MM.1S (cell line): ENCODE measurements at regions not wholly inside any gene's neighbourhood (a gene's known extent, or its start where the extent isn't known, plus 50 kb on each side); places are given as distances from the start of the nearest gene placed in this dataset.

Experiments used
- DNase-seq: peaks from one replicate; pipeline ENCODE4 v3.0.0-alpha.2; 2015
- H2AFZ ChIP-seq: fragments of 300-600 bp; sonication (generic); 2 replicates; pipeline ENCODE4 v1.6.0; 2016; ENCODE audit warnings: antibody characterized with exemption, low read length
- H3F3A ChIP-seq: fragments of 300-600 bp; sonication (generic); 2 replicates; pipeline ENCODE4 v1.6.1; 2016; ENCODE audit warnings: mild to moderate bottlenecking, antibody characterized with exemption, low read length, moderate library complexity, mixed read lengths; ENCODE audit not compliant: insufficient read depth
- H3K27ac ChIP-seq: fragments of 300-600 bp; sonication (generic); 2 replicates; pipeline ENCODE4 v1.5.1; 2016; ENCODE audit warnings: mild to moderate bottlenecking, low read length
- H3K27me3 ChIP-seq: fragments of 300-600 bp; sonication (generic); replicated peaks from 2 replicates; pipeline ENCODE4 v1.6.0; 2016; ENCODE audit warnings: low read length; ENCODE audit not compliant: insufficient read depth
- H3K36me3 ChIP-seq: fragments of 300-600 bp; sonication (generic); replicated peaks from 2 replicates; pipeline ENCODE4 v1.6.1; 2016; ENCODE audit warnings: mild to moderate bottlenecking, low read length, mixed read lengths; ENCODE audit not compliant: insufficient read depth
- H3K4me1 ChIP-seq: fragments of 300-600 bp; sonication (generic); 2 replicates; pipeline ENCODE4 v1.6.1; 2016; ENCODE audit warnings: low read length, mixed read lengths
- H3K4me2 ChIP-seq: fragments of 300-600 bp; sonication (generic); 2 replicates; pipeline ENCODE4 v1.6.0; 2016; ENCODE audit warnings: low read depth, low read length
- H3K4me3 ChIP-seq: fragments of 300-600 bp; sonication (generic); 2 replicates; pipeline ENCODE4 v1.5.1; 2016; ENCODE audit warnings: low read length, mixed read lengths
- H3K79me2 ChIP-seq: fragments of 300-600 bp; sonication (generic); 2 replicates; pipeline ENCODE4 v1.6.1; 2016; ENCODE audit warnings: mixed run types, low read length, mixed read lengths
- H3K9ac ChIP-seq: fragments of 300-600 bp; sonication (generic); 2 replicates; pipeline ENCODE4 v1.6.1; 2016; ENCODE audit warnings: low read length, mixed read lengths
- H3K9me2 ChIP-seq: fragments of 300-600 bp; sonication (generic); replicated peaks from 2 replicates; pipeline ENCODE4 v1.6.1; 2016; ENCODE audit warnings: mild to moderate bottlenecking, low read length, mixed read lengths; ENCODE audit not compliant: insufficient read depth
- H3K9me3 ChIP-seq: fragments of 300-600 bp; sonication (generic); replicated peaks from 2 replicates; pipeline ENCODE4 v1.6.1; 2016; ENCODE audit warnings: mild to moderate bottlenecking, low read length, mixed read lengths; ENCODE audit not compliant: insufficient read depth
- H4K20me1 ChIP-seq: fragments of 300-600 bp; sonication (generic); 2 replicates; pipeline ENCODE4 v1.6.1; 2016; ENCODE audit warnings: mild to moderate bottlenecking, low read length, moderate library complexity, mixed read lengths; ENCODE audit not compliant: insufficient read depth
- CTCF ChIP-seq: fragments of 300-600 bp; sonication (generic); IDR thresholded peaks from 2 replicates; pipeline ENCODE4 v1.5.1; 2016; ENCODE audit warnings: antibody characterized with exemption, low read length, mixed read lengths
- EZH2 ChIP-seq: fragments of 300-600 bp; sonication (generic); optimal IDR thresholded peaks from 2 replicates; pipeline ENCODE3; 2017; ENCODE audit warnings: low read depth, mild to moderate bottlenecking, antibody characterized with exemption, low read length, mixed read lengths
- EZH2phosphoT487 ChIP-seq: fragments of 300-600 bp; sonication (generic); IDR thresholded peaks from 2 replicates; pipeline ENCODE4 v1.6.1; 2018; ENCODE audit warnings: antibody characterized with exemption, low read length

- Histone ChIP-seq H3K79me2 (no peaks in the 10 kb centered on the region), H3K36me3 (no peaks in the 10 kb centered on the region), H2AFZ (no peak overlapping the region), H3F3A (no peaks in the 10 kb centered on the region), H3K27ac (no peak overlapping the region), H3K4me2 (no peak overlapping the region), H3K27me3 (no peaks in the 10 kb centered on the region), H3K9me3 (no peaks in the 10 kb centered on the region), H3K9me2 (no peaks in the 10 kb centered on the region), H3K9ac (no peak overlapping the region), H4K20me1 (no peaks in the 10 kb centered on the region), H3K4me1 (no peaks in the 10 kb centered on the region), H3K4me3 (no peak overlapping the region)
- DNase-seq: no peak
- TF ChIP-seq EZH2: no peak
- no peak for TF ChIP-seq CTCF
- no peak for TF ChIP-seq EZH2phosphoT487
Observed at GRCh38 chr18:29225351-29225750, 1048.4 kb upstream of the CDH2 start.

- no peak overlapping the region for H3K9ac ChIP-seq
- H3K36me3 ChIP-seq: no peaks in the 10 kb centered on the region
- no peak overlapping the region for H3K27ac ChIP-seq
- DNase-seq: no peak
- no peaks in the 10 kb centered on the region for H4K20me1 ChIP-seq
- no peaks in the 10 kb centered on the region for H3K79me2 ChIP-seq
- no peak overlapping the region for H3K4me2 ChIP-seq
- H3F3A ChIP-seq: no peaks in the 10 kb centered on the region
- no peaks in the 10 kb centered on the region for H3K27me3 ChIP-seq
- TF ChIP-seq EZH2phosphoT487 (no peak), EZH2 (no peak), CTCF (no peak)
- no peak overlapping the region for H3K4me3 ChIP-seq
- no peaks in the 10 kb centered on the region for H3K9me3 ChIP-seq
- no peaks in the 10 kb centered on the region for H3K4me1 ChIP-seq
- H3K9me2 ChIP-seq: no peaks in the 10 kb centered on the region
- no peak overlapping the region for H2AFZ ChIP-seq
Observed at GRCh38 chr18:29218091-29218490, 1041.2 kb upstream of the CDH2 start.

- no peaks in the 10 kb centered on the region for H3F3A ChIP-seq
- no peak overlapping the region for H2AFZ ChIP-seq
- no peak overlapping the region for H3K27ac ChIP-seq
- H3K79me2 ChIP-seq: no peaks in the 10 kb centered on the region
- no peaks in the 10 kb centered on the region for H3K9me3 ChIP-seq
- no peaks in the 10 kb centered on the region for H3K9me2 ChIP-seq
- no peak overlapping the region for H3K4me2 ChIP-seq
- DNase-seq: no peak
- H3K4me3 ChIP-seq: no peak overlapping the region
- H3K36me3 ChIP-seq: no peaks in the 10 kb centered on the region
- TF ChIP-seq EZH2 (no peak), CTCF (no peak), EZH2phosphoT487 (no peak)
- no peak overlapping the region for H3K9ac ChIP-seq
- H3K4me1 ChIP-seq: no peaks in the 10 kb centered on the region
- H3K27me3 ChIP-seq: no peaks in the 10 kb centered on the region
- H4K20me1 ChIP-seq: no peaks in the 10 kb centered on the region
Observed at GRCh38 chr18:29217124-29217915, 1040.4 kb upstream of the CDH2 start.
